ENCODE measurements at regions not wholly inside any gene's neighbourhood (a gene's known extent, or its start where the extent isn't known, plus 50 kb on each side); places are given as distances from the start of the nearest gene placed in this dataset.

- TF ChIP-seq EZH2phosphoT487 (IDR thresholded peaks at IDR 0.05; ENCODE audit: insufficient read depth, low read depth) (no peak), EZH2 (IDR thresholded peaks at IDR 0.05; ENCODE audit: insufficient read depth, poor library complexity, severe bottlenecking) (no peak)
Observed at GRCh38 chr5:60340326-60340725, 359.6 kb downstream of the DEPDC1B start.

Measured in GM23248 (cell line).